ENCODE measurements at regions not wholly inside any gene's neighbourhood (a gene's known extent, or its start where the extent isn't known, plus 50 kb on each side); places are given as distances from the start of the nearest gene placed in this dataset.

DNA sequence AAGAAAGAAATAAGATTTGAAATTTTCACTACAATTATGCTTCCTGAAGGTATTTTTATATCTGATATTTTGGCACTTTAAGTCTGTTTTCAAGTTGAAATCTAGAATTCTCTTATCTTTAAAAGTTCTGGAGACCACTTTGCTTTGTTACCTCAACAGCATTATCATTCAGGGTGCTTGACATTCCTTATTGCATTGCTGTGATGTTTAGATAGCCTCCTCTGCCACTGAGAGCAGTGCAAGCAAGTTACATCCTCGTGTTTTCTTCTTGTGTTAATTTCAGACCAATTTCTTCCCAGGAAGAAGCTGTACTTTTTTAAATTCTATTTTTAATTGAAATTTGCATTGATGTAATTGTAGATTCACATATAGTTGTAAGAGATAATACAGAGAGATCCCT, 333.9 kb upstream of the KIRREL3 start:
- DNase-seq (ENCODE audit: low read depth) = no peak

DNA sequence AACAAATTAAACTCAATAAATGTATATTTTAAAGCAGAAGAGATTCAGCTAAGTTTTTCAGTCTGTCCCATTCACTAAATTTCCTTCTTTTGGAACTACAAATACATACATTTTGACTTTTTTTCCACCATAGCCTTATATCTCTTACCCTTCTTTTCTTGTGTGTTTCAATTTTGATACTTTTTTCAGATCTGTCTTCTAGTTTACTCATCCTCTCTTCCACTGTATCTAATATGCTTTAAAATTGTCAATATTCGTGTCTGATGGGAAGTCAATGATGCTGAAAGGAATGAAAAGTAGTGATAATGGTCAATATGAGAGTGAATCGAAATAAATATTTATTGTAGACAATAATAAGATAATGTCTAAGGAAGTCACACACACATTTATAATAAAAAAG, 332.3 kb upstream of the KIRREL3 start:
- DNase-seq (ENCODE audit: low read depth) = no peak

DNA sequence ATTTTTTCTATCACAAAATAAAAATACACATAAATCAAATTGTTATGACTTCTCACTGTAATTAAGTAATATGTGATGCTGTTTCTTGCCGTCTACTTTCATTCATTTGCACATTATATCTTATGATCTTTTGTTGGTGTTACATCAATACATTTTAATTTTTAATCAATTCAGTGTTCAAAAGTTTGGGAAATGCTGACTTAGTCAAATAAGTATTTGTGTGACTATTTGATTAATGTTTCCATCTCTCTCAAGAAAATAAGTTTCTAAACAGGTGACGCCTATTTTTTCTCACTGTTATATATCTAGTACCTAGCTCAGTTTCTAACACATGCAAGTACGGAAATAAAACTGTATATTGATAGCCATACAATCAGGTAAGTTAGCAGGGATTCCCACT, 329.5 kb upstream of the KIRREL3 start:
- DNase-seq (ENCODE audit: low read depth) = no peak

DNA sequence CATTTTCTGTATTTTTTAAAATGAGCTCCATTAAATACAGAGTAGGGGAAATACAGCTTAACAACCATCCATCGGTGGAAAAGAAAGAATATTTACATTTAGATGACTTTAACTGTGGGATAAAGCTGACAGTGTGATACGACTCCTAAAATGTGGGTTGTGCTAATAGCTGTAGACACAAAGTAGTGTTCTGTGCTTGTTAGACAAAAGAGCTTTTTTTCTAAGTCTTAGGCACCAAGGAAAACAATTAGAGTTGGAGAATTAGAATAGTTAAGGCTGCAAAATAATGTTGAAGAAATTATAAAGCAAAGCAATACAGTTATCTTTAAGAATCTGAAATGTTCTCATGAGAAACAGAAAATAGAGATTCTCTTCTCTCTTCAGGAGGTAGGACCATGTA, 307.7 kb upstream of the KIRREL3 start:
- no peak for DNase-seq (ENCODE audit: low read depth)

DNA sequence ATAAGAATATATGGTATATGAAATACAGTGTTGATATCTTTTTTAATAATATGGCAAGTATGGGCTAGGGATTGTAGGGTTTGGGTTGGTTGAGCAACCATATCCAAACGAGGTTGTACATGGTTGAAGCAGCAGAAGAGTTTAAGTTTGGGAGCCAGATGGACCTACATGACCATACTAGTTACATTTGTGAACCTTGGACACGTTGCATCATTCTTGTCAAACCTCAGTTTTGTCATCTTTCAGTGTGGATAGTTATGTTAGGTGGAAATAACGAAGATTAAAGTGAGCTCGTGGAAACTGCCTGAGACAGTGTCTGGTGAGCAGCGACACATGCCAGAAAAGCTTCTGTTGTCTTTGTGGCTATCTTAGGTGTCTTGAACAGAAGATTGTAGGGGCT, 307.1 kb upstream of the KIRREL3 start:
- no peak for DNase-seq (ENCODE audit: low read depth)

DNA sequence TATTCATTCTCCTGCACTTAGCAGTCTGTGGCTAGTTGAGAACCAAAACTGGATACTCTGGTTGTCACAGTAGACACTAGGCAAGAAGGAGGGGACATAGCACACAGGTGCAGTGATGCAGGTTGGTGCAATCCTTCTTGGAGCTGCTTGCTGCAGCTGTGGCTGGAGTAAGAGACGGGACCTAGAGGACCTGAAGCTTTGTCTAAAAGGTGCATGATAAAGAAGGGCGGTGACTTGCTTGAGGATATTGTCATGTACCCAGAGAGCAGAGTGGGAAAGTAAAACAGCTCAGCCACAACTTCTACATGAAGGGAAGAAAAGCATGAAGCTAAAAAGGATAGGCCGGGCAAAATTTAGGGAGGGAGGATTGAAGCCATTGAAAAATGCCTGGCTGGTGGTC, 304.1 kb upstream of the KIRREL3 start:
- DNase-seq (ENCODE audit: low read depth) = no peak

DNA sequence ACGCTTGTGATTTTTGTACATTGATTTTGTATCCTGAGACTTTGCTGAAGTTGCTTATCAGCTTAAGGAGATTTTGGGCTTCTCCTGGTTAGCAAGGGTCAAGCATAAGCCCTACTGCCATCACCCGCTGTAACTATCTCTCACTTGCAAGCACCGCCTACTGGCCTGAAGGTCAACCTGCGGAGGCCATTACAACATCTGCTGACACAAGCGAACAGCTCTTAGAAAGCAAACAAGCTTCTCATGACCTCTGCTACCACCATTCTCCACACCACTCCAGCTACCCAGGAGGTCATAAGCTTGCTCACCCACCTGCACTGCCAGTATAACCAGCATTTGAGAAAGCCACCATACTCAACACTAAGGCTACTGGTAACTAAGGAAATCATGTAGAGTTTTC, 288.4 kb upstream of the KIRREL3 start:
- DNase-seq (ENCODE audit: low read depth) = no peak

DNA sequence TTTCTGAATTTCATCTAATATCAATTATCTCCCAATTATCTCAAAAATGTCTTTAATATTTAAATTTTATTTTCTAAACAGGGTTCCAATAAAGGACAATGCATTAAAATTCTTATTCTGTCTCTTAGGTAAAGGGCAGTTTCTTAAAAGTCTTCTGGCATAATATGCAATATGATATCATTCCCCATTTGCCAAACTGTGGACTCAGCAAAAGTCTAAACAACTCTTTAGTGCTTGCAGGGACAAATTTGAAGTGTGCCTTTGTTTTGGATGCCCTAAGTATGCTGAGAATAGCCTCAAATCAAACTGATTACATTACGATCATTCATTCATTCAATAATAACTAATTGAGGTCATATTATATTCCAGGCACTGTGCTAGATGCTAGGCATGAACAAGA, 281.0 kb upstream of the KIRREL3 start:
- DNase-seq (ENCODE audit: low read depth) = no peak

DNA sequence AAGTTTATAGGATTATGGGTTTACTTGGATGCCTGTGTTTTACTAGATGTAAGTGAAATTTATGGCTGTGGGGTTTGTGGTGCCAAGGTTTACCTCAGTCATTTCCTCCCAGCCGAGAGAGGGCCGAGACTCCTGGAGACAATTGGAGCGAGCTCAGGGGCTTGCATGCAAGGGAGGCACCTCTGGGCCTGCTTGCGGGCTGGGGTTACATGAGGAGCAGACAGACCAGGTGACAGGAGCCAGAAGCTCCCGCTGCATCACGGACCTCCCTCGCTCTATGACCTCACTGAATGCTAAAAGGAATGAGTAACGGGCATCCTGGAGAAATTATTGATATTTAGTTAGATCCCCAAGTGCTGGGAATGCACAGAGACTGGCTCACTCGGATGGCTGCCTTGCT, 275.2 kb upstream of the KIRREL3 start:
- no peak for DNase-seq (ENCODE audit: low read depth)

DNA sequence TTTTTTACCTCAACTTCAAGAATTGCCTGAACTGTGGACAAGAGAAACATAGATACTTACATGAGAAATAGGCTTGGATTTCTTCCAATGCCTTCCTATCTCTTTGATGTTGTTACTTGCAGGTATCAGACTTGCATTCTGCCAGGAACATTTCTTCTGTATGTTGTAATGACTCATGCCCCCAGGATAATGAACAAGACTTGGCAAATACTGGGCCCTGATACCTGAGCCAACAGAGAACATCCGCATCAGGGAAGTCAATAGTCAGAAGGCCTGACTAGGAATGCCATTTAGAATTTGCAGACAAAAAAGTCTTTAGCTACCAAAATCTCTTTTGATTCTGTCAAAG, 273.7 kb upstream of the KIRREL3 start:
- DNase-seq (ENCODE audit: low read depth) = no peak

DNA sequence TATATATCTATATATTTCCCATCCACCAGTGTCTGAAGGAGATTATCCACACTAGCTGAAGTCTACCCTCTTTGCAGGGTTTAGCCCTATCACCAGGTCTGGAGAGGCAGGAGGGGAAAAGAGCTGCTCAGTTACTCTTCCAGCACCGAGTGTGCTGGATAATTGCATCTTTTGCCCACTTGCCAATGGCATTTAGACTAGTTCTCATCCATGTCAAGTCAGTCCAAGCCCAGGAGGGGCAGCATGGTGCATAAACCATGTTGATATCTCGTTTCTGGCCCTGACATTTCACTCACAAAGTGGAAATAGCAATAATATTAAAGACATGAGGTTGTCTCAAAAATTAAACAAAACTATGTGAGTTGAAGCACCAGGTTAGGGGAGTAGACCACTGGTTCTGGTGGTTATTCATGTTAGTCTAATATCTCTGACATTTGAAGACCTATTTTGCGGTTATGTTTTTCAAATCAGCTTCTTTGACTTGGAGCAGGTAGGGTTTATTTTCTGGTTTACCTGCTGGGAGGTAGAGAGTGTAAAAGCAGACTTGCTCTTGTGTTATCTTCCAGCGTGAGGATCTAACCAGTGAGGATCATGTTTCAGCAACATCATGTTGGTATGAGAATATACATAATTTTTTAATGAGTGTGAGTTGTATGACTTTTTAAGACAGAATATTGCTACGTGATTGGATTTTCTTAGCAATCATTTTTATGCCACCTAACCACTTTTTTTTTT, 273.2 kb upstream of the KIRREL3 start:
- DNase-seq (ENCODE audit: low read depth) = no peak

DNA sequence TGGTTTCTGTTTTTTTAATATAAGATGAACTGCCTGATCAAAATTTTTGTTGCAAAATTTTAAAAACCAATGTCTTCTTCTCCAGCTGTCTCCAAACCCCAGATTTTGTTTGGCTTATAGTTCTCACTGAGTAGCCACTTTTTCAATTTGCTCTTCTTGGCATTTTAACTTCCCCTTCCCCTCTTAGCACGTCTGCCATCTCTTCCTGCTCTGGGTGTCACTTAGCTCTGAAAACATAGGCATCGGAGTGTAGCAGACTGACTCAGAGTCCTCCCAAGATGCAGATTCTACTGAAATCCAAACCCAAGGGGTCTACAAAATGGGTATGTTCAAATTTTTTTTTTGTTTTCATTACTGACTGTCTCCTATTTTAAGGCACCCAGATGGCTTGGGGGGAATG, 270.3 kb upstream of the KIRREL3 start:
- DNase-seq (ENCODE audit: low read depth) = no peak

DNA sequence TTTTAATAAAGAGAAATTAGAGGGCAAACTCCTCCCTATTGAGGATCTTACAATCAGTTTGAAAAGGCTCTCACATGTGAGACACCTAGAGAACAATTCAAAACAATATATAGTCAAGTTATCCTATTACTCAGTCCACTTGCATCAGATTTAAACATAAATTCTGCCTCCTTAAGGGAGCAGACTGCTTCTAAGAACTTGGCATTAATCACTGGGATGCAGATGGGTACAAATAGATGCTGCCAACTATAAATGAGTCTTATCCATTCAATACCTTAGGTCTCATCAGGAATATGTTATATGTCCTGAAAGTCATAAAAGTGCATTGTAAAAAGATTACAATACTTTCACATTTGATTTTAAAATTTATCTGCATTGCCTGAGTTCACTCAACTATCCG, 269.3 kb upstream of the KIRREL3 start:
- DNase-seq (ENCODE audit: low read depth) = no peak

DNA sequence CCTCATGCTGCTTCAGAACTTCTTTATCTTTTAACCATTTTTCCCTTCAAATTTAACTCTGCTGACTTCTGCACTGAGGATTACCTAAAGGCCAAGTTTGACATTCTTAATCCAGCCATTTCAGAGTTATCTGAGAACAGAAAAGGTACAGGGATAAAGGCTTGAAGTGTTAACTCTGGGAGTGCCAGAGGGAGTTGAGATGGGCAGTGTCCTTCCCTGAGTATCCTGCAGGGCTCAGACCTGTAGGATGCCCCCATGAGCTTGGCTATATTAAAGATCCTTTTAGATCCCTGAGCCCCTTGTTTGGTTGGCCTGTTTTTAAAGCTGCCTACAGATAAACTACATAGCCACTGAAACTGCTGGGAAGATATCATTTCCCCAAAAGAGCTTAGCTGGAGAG, 268.4 kb upstream of the KIRREL3 start:
- no peak for DNase-seq (ENCODE audit: low read depth)

DNA sequence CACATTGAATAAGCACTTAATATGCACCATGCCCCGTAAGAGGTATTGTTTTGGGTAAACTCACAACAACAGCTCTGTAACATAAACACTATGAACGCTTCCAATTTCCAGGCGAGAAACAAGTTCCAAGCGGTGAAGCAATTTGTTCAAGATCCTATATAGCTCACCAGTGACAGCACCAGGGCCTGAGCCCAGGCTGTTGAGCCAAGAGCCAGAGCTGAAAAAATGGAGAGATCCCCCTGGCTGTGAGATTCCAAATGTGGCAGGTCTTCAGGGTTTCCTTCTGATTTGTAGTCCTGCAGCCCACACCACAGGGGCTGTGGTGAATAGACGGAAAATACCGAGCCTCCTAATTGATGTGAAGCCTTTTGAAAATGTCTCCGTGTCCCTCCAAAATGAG, 268.0 kb upstream of the KIRREL3 start:
- DNase-seq (ENCODE audit: low read depth) = no peak

DNA sequence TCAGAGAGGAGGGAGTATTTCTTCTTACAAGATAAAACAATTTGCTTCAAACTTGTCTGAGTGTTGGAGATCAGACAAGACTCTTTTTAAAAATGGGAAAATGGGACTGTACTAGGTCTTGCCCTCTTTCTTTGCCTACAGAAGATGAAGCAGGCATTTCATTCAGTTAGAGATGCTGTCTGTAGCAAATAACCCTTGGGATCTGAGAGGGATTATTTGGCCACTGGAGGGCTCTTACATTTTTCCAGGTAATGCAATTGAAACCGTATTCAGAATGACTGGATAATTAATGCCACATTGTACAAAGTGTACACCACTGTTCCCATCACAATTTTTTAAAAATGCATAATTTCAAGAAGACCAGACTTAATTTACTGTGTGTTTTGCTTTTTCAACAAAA, 258.5 kb upstream of the KIRREL3 start:
- DNase-seq (ENCODE audit: low read depth) = no peak

DNA sequence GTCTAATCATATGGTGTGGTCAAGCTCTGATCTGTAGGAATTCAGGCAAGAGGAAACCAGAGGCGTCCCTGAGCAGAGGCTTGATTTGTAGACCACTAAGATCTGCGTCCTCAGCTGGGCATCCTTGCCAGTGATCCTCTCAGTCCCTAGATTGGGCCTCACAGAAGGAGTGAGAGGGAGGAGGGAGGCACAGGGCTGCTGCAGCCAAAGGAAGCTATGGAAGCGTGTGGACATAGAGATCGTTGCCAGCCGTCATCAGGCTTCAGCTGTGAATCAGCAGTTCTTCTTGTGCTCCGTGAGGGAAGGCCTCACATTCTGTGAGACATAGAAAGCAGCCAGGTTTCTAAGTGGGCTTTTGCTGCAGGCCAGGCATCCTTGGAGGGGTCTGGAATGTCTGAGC, 254.6 kb upstream of the KIRREL3 start:
- no peak for DNase-seq (ENCODE audit: low read depth)

DNA sequence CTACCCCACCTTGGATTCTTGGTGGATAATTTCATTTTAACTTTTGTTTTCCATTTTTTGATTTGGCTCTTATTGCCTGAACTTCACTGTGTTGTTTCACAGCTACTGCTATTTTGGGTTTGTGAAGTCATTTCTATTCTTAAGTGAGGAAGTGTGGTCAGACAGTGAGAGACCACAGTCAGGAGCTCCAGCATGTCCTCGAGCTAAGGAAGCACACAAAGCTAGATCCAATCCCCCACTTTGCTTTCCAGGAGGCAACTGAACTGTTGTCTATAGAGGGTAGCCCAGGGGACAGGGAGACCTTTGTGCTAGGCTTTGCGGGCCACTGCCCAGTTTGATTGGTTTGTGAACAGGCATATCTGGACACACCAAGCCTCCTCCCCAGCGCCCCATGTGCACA, 251.8 kb upstream of the KIRREL3 start:
- no peak for DNase-seq (ENCODE audit: low read depth)

DNA sequence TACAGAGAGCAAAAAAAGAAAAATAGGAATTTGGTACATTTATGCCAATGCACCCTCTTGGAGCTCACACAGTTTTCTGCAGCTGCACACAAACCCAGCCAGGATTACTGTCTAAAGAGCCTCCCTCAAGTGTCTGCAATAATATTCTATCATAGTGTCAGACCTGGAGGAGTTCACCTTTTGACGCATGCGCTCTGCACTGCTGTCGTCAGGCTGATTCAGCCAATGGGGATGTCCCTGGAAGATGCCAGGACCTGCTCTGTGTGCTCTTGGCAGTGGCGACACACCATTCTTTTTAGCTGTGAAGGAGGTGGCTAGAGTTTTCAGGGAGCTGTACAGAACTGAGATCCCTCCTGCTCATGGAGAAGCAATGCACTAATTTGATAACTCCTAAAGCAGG, 249.0 kb upstream of the KIRREL3 start:
- DNase-seq (ENCODE audit: low read depth) = no peak

DNA sequence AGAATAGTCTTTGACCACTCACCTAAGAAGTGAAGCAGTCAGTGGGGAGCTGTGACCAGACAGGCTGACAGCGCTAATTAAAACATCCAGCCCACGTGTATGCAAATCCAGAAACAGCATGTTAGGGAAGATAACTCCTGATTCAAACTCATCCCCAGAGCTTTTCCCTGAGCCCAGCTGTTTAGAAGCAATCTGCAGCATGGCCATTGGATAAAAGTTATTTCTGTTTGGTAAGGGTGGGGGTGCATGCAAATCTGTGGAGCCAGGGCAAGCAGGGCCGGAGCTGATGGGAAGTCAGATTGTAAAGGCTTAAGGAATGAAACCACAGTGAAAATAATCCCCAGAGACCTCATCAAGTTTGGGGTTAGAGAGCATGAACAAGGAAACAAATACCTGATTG, 247.9 kb upstream of the KIRREL3 start:
- no peak for DNase-seq (ENCODE audit: low read depth)

DNA sequence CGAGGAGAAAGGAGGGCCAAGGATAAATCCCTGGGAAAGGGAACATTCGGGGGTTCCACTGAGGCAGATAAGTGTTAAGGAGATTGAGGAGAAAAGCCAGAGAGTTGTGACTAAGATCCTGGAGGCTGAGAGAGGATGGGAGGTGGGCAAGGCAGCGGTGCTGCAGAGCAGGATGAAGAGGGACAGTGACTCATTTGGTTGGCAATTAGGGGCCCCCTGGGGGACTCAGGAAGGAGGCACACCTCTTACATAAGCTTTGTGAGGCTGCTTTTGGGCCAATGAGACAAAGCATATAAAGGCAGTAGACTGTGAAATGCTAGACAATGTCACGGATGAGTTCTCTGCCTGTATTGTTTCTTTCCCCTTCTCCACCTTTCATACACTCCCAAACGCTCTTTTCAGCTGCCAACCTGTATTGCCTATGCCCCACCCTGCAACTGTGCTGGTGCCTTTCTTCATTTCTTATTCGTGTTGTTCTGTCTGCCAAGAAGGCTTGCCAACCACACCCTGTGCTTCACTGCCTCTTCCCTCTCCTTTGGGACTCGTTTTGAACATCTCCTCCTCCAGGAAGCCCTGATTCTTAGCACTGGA, 246.8 kb upstream of the KIRREL3 start:
- DNase-seq (ENCODE audit: low read depth) = no peak

DNA sequence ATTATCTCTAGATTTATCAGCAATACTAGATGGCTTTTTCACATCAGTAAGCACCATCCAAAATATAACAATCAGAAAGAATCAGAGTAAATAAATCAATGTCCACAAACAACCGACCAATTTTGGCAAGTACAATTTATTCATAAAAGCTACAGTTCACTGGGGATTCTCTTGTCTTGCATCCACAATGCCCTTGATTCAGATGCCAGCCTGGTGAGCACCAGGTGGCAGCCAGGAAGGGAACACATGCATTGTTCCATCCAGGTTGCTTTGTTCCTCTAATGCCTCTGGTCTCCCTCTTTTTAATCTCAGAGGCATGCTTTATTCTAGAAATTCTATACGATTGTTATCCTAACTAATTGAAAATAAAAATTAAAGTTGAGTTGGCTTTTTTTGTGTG, 242.1 kb upstream of the KIRREL3 start:
- DNase-seq (ENCODE audit: low read depth) = no peak

DNA sequence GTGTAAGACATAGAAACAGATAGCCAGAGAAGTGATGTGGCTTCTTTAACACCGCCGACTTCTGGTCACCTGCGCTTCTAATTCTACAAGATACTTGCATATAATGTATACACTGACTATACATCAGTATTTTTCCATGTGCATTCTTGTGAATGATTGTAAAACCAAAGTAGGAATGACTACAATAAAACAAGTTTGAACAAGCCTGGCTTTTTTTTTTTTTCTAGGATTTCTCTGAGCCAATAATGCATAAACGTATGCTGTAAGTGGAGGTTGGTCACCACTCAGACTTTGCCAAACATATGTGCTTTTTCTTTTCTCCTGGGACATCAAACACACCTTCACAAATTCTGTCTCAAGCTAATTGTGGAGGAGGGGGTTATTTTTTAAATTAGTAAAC, 237.8 kb upstream of the KIRREL3 start:
- DNase-seq (ENCODE audit: low read depth) = no peak

DNA sequence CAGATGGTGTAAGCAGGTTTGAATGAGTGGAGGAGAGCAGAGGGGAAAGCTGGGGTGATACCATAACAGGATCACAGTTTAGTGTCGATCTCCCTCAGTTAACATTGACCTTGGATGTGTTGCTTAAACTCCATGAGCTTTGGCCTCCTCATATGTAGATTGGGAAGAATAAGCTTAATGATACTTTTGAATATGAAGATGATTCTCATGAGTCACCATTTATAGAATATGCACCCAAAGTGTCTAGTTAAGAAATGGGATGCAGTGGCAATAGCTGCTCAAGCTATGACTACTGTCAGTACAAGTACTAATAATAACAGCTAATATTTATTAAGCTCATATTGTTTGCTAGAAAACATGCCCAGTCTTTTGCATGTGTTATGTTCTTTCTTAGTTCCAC, 236.2 kb upstream of the KIRREL3 start:
- no peak for DNase-seq (ENCODE audit: low read depth)

DNA sequence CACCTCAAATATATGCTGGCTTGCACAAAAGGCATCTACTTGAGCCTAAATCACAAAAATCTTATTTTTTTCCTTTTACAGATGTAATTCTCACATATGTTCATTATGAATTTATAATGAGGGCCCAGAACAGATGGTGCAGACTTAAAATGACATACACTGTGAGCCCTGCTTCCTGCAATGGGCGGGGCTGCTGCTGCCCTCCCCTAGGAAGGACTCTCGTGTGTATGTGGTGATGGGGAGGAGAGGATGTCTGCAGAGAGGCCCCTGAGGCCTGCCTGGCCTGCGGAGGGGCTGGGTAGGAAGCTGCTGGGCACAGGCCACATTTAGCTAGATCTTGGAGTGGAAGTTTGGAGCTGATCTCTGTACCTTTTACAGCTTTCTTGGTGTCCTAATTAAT, 233.4 kb upstream of the KIRREL3 start:
- no peak for DNase-seq (ENCODE audit: low read depth)

Measured in HS-5 (cell line).